ENCODE measurements at regions not wholly inside any gene's neighbourhood (a gene's known extent, or its start where the extent isn't known, plus 50 kb on each side); places are given as distances from the start of the nearest gene placed in this dataset.
A peak's percentile ranks its signal among the peaks of the same experiment; 100 is the strongest.

DNA sequence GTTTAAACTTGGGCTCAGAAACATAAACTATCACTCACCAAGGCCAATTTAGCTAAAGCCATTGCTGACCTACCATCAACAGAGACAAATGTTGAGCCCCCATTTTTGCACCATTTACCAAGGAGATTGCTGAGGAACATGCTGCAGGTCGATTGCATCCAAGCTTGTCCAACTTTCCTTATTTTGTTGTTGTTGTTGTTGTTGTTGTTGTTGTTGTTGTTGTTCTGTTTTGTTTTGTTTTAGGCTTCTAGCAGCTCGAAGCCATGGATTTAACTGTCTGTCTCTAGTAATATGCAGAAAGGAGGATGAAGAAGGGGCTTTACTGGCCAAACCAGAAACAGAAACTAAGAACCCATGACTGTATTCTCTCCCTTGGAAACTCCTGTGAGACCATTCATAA, 571.5 kb downstream of the IRS1 start:
- TF ChIP-seq, protein P1, sequence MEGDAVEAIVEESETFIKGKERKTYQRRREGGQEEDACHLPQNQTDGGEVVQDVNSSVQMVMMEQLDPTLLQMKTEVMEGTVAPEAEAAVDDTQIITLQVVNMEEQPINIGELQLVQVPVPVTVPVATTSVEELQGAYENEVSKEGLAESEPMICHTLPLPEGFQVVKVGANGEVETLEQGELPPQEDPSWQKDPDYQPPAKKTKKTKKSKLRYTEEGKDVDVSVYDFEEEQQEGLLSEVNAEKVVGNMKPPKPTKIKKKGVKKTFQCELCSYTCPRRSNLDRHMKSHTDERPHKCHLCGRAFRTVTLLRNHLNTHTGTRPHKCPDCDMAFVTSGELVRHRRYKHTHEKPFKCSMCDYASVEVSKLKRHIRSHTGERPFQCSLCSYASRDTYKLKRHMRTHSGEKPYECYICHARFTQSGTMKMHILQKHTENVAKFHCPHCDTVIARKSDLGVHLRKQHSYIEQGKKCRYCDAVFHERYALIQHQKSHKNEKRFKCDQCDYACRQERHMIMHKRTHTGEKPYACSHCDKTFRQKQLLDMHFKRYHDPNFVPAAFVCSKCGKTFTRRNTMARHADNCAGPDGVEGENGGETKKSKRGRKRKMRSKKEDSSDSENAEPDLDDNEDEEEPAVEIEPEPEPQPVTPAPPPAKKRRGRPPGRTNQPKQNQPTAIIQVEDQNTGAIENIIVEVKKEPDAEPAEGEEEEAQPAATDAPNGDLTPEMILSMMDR (conservative IDR thresholded peaks at IDR 0.05): no peak

DNA sequence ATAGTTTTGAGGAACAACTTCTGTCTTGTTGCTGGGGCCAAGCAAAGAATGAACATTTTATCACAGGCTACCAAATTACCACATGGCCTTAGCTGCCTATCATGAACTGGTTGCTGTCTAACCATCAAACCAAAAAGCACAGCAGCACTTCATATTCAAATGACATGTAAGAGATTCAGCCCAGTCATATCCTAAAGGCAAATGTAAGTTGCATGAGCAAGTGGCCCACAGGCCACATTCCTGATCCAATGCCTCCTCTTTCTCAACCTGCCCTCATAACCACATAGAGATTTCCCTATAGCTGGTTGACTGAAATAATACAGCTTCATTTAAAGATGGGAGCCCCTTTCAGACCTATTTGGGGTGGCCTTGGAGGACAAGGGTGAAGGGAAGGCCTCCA, 572.3 kb downstream of the IRS1 start:
- TF ChIP-seq, protein P1 (conservative IDR thresholded peaks at IDR 0.05): no peak

More for the DNA sequence above, 571.5 kb downstream of the IRS1 start:
- no peak overlapping the region for H3K27ac ChIP-seq

DNA sequence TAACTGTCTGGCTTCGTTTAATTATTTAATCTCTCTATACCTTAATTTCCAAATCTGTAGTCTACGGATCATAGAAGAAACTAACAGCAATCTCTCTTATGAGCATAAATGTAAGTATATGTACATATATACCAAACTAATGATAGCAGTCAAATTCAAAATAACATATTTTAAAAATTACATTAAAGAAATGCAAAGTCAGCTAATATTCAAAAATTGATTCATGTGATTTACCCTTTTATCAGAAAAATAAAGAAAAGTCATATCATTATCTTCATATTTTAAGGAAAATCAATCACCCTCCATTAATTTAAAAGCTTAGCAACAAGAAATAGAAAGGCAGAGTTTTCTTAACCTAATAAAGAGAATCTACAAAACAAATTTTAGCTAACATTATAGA, 575.9 kb downstream of the IRS1 start:
- TF ChIP-seq, protein P1 (conservative IDR thresholded peaks at IDR 0.05): no peak
- H3K27ac ChIP-seq: no peak overlapping the region

More for the DNA sequence above, 572.3 kb downstream of the IRS1 start:
- H3K27ac ChIP-seq: no peak overlapping the region

DNA sequence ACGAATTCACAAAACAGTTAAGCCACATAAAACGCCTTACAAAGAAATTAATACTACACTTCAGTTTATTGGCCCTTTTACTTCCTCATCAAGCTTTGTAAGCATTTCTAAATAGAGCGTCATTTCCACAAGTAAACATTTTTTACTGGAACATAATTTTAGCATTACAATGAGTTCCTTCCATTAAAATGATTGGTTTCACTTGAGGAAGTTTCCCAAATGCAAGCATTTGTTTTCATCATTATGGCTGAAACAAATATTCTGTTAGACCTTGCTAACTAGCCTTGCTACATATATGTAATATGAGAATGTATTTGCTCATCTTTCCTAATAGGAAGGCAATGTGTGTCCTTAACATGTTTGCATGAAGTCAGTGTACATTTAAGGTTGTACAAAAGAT, 579.1 kb downstream of the IRS1 start:
- TF ChIP-seq, protein P1 (conservative IDR thresholded peaks at IDR 0.05): no peak
- H3K27ac ChIP-seq: no peak overlapping the region

DNA sequence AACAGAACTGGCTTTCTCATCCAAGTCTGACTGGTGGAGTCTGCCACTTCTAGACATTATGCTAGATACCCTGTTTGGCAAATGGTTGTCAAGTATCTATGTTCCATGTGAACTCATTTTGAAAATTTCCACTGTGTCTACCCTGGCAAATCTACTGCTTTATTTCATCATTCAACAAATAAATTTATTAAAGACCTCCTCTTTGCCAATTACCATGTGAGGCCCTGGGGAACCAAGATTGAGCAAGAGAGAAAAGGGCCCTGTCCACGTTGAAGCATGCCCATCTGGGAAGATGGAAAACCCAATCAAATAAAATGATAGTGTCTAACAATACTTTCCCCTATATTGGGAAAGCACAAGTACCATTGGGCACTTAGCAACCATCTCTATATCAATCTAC, 582.4 kb downstream of the IRS1 start:
- TF ChIP-seq, protein P1 (conservative IDR thresholded peaks at IDR 0.05): no peak
- no peak overlapping the region for H3K27ac ChIP-seq

DNA sequence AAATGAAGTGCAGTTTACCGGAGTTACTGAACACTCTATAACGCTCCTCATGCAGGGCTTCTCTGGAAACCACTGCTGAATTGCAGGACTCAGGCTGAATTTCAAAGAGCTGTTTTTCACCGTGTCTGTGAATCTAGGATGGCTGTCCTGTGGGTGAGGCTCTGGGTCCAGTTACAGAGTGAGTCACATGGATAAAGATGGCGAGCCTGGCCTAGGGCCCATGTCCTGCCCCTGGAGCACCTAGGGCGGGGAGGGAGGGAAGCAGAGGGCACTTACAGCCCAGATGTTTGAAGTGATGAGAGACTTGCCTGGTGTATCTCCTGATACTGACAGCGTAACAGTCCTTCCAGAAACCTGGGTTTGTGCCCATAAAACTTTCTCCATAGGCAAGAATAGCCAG, 583.0 kb downstream of the IRS1 start:
- TF ChIP-seq, protein P1 (conservative IDR thresholded peaks at IDR 0.05): no peak
- no peak overlapping the region for H3K27ac ChIP-seq

DNA sequence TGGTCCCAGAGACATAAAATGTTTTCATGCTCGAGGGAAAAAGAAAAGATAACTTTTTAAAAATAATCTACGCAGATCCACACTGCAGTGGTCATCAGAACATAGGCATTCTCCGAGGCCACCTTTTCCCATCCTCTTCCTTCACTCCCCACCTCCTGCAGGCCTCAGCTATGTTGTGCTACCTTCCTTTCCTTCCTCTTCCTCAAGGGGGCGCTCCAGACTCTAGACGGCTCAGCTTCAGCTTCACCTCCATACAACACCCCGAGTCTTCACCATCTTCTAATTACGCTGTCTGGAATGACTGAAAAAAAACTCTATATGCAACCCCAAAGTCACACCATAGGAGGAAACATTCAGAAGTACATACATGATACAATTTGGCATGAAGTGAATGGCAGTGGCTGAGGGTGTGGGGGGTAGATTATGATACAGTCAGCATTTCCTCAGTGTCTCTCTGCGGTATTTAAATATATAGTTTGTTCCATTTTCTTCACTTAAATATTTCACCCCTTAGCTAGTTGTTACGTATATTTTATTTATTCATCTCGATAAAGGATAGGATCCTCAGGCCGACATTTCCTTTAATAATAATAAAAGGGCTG, 583.6 kb downstream of the IRS1 start:
- TF ChIP-seq, protein P1 (conservative IDR thresholded peaks at IDR 0.05): peak; percentile 70
- no peak overlapping the region for H3K27ac ChIP-seq

All from VCaP (cell line).